RWPE1 (cell line): ENCODE measurements at regions not wholly inside any gene's neighbourhood (a gene's known extent, or its start where the extent isn't known, plus 50 kb on each side); places are given as distances from the start of the nearest gene placed in this dataset.

Source experiments
- CTCF ChIA-PET: fragments of 350-600 bp; sonication (Branson Sonifier 250); formaldehyde crosslinking; extraction: SDS; loops from one replicate; lab custom pipeline; 2021; lab: Yijun Ruan, JAX
- POLR2A ChIA-PET: fragments of 400-600 bp; formaldehyde crosslinking; extraction: SDS; loops from one replicate; lab custom pipeline; 2020; ENCODE audit warnings: antibody characterized with exemption; ENCODE audit not compliant: low non-redundant PET; lab: Yijun Ruan, JAX
- DNase-seq: peaks from one replicate; pipeline ENCODE4 v3.0.0; 2012; ENCODE audit warnings: low spot score
- H3K27ac ChIP-seq: fragments of 450-650 bp; 2 replicates; pipeline ENCODE4 v1.5.1; 2017
- CTCF ChIP-seq: fragments of 450-650 bp; conservative IDR thresholded peaks from 2 replicates; pipeline ENCODE4 v1.5.1; 2017; ENCODE audit warnings: low read depth, mild to moderate bottlenecking

GRCh38 chr4:136246876-136247275 is 1285.4 kb downstream of the PCDH18 start:
- TF ChIP-seq CTCF = no peak
- CTCF ChIA-PET = interaction anchor here (0.6 kb wide), 2 partner anchors 29 to 123 kb away, joined by 3 to 4 read pairs; no protein-coding TSS in a partner anchor

GRCh38 chr4:136241221-136241986 is 1290.9 kb downstream of the PCDH18 start:
- no peak for DNase-seq
- POLR2A ChIA-PET = no interaction called here
- CTCF ChIA-PET = no interaction called here
- H3K27ac ChIP-seq = no peak overlapping the region
- no peak for TF ChIP-seq CTCF

More at GRCh38 chr4:136246876-136247275, 1285.4 kb downstream of the PCDH18 start:
- POLR2A ChIA-PET = no interaction called here
- DNase-seq = no peak
- H3K27ac ChIP-seq = no peak overlapping the region

- ChIA-PET CTCF (no interaction called here), POLR2A (no interaction called here)
- TF ChIP-seq CTCF = no peak
Observed at GRCh38 chr4:136227315-136227714, 1305.0 kb downstream of the PCDH18 start.

GRCh38 chr4:136219592-136220125 is 1312.6 kb downstream of the PCDH18 start:
- H3K27ac ChIP-seq = no peak overlapping the region
- no peak for DNase-seq
- TF ChIP-seq CTCF = no peak
- ChIA-PET POLR2A (no interaction called here), CTCF (no interaction called here)

More at GRCh38 chr4:136227315-136227714, 1305.0 kb downstream of the PCDH18 start:
- DNase-seq = no peak
- H3K27ac ChIP-seq = no peak overlapping the region

- ChIA-PET CTCF (no interaction called here), POLR2A (no interaction called here)
- no peak for TF ChIP-seq CTCF
- no peak overlapping the region for H3K27ac ChIP-seq
- DNase-seq = no peak
Observed at GRCh38 chr4:136203199-136203598, 1329.1 kb downstream of the PCDH18 start.

- TF ChIP-seq CTCF = no peak
- DNase-seq = no peak
- ChIA-PET CTCF (interaction anchor here (0.6 kb wide), 1 partner anchor 1502 kb away, joined by 3 read pairs; no protein-coding TSS in a partner anchor), POLR2A (no interaction called here)
- H3K27ac ChIP-seq = no peak overlapping the region
Observed at GRCh38 chr4:136198358-136198757, 1333.9 kb downstream of the PCDH18 start.
